ENCODE measurements at regions not wholly inside any gene's neighbourhood (a gene's known extent, or its start where the extent isn't known, plus 50 kb on each side); places are given as distances from the start of the nearest gene placed in this dataset.

- no peak for TF ChIP-seq POLR2AphosphoS5 (IDR thresholded peaks at IDR 0.05; ENCODE audit: low read depth, low read length)
- no peak for TF ChIP-seq CTCF (IDR thresholded peaks at IDR 0.05; ENCODE audit: control extremely low read depth in 1 of 3, insufficient read depth in 1 of 3, low read depth in 1 of 3, low read length in 3 of 3)
- no peak for TF ChIP-seq YY1 (IDR thresholded peaks at IDR 0.05; ENCODE audit: low read depth, low read length)
- no peak for TF ChIP-seq POLR2A (IDR thresholded peaks at IDR 0.05; ENCODE audit: control extremely low read depth in 1 of 2, low read depth in 2 of 2, low read length in 2 of 2)
- TF ChIP-seq GTF2F1 (IDR thresholded peaks at IDR 0.05; ENCODE audit: borderline replicate concordance, low read depth, low read length), result no peak
- no peak for TF ChIP-seq CHD7 (IDR thresholded peaks at IDR 0.05; ENCODE audit: insufficient replicate concordance, low read length)
Measured at GRCh38 chr12:114780746-114781399, 96.9 kb upstream of the TBX3 start.

All from H1 (cell line).